ENCODE measurements at regions not wholly inside any gene's neighbourhood (a gene's known extent, or its start where the extent isn't known, plus 50 kb on each side); places are given as distances from the start of the nearest gene placed in this dataset.

DNA sequence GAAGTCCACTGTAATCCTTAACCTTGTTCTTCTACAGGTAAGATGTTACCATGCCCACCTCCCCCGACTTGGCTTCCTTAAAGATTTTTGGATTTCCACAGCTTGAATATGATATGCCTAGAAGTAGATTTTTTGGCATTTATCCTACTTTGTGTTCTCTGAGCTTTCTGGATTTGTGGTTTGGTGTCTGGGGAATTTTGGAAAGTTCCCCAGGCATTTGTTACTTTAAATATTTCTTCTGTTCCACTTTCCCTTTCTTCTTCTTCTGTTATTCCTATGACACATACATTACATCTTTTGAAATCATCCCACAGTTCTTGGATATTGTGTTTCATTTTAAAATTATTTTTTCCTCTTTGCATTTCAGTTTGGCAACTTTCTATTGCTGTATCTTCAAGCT lies 122.1 kb upstream of the TMEM108 start:
- TF ChIP-seq, protein P1, sequence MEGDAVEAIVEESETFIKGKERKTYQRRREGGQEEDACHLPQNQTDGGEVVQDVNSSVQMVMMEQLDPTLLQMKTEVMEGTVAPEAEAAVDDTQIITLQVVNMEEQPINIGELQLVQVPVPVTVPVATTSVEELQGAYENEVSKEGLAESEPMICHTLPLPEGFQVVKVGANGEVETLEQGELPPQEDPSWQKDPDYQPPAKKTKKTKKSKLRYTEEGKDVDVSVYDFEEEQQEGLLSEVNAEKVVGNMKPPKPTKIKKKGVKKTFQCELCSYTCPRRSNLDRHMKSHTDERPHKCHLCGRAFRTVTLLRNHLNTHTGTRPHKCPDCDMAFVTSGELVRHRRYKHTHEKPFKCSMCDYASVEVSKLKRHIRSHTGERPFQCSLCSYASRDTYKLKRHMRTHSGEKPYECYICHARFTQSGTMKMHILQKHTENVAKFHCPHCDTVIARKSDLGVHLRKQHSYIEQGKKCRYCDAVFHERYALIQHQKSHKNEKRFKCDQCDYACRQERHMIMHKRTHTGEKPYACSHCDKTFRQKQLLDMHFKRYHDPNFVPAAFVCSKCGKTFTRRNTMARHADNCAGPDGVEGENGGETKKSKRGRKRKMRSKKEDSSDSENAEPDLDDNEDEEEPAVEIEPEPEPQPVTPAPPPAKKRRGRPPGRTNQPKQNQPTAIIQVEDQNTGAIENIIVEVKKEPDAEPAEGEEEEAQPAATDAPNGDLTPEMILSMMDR (IDR thresholded peaks at IDR 0.05): no peak
- no peak for TF ChIP-seq POLR2AphosphoS5 (IDR thresholded peaks at IDR 0.05)

Data from prostate gland (tissue), 2 donors.